Endothelial cell of umbilical vein (primary cell): ENCODE measurements at regions not wholly inside any gene's neighbourhood (a gene's known extent, or its start where the extent isn't known, plus 50 kb on each side); places are given as distances from the start of the nearest gene placed in this dataset.

Experiments used
- BruUV-seq: library from RNA; stranded (reverse); fragments of 400-500 nt; replicated peaks from 2 replicates; lab custom pipeline; 2021; lab: Mats Ljungman, UMichigan
- CTCF ChIA-PET: fragments of 300-600, 350-600 bp; sonication (Branson Sonifier 250); formaldehyde crosslinking; loops from one replicate; lab custom pipeline; 2021; ENCODE audit warnings: antibody characterized with exemption, inconsistent platforms; lab: Charles Lee
- POLR2A ChIA-PET: fragments of 300-600, 350-600 bp; sonication (Branson Sonifier 250); formaldehyde crosslinking; loops from one replicate; lab custom pipeline; 2021; ENCODE audit warnings: antibody characterized with exemption, inconsistent platforms; lab: Charles Lee
- DNase-seq: peaks from one replicate; pipeline ENCODE4 v3.0.0-alpha.2; 2011; ENCODE audit warnings: low read depth, low spot score
- FAIRE-seq: peaks from 2 replicates; lab custom pipeline; 2011; peaks lifted over from hg19 to GRCh38; lab: Jason Lieb, UNC
- H2AFZ ChIP-seq: 2 replicates; pipeline ENCODE4 v1.6.0; 2012; ENCODE audit warnings: low read depth, low read length, control low read depth, inconsistent platforms
- H3K27ac ChIP-seq: 2 replicates; pipeline ENCODE4 v1.5.1; 2011; ENCODE audit warnings: low read depth, mild to moderate bottlenecking, control low read depth, low read length, moderate library complexity; ENCODE audit not compliant: insufficient read depth
- H3K27me3 ChIP-seq, 2 experiments: 2 replicates each; pipeline versions ENCODE4 v1.6.0 to v1.6.1; 2011; ENCODE audit warnings: low read length in 2 of 2, mixed read lengths in 1 of 2; ENCODE audit not compliant: control insufficient read depth in 2 of 2, insufficient read depth in 2 of 2
- H3K36me3 ChIP-seq, 2 experiments: 2 replicates in 1 of 2; 3 replicates in 1 of 2; pipeline ENCODE4 v1.5.1; 2011; ENCODE audit warnings: low read length in 2 of 2, mild to moderate bottlenecking in 1 of 2, moderate library complexity in 1 of 2; ENCODE audit not compliant: control insufficient read depth in 2 of 2, insufficient read depth in 2 of 2; ENCODE audit errors: extremely low read depth in 1 of 2
- H3K4me1 ChIP-seq: 3 replicates; pipeline ENCODE4 v1.5.1; 2011; ENCODE audit warnings: mild to moderate bottlenecking, low read length; ENCODE audit not compliant: control insufficient read depth, insufficient read depth; ENCODE audit errors: extremely low read depth
- H3K4me2 ChIP-seq: 2 replicates; pipeline ENCODE4 v1.6.1; 2011; ENCODE audit warnings: low read length, control low read depth, mixed read lengths; ENCODE audit not compliant: insufficient read depth
- H3K4me3 ChIP-seq, 3 experiments: fragments of 200-600 bp in 1 of 3; sonication (generic), shearing (Covaris generic) in 1 of 3; replicated peaks in 1 of 3; 2 replicates each; pipeline ENCODE4 v1.5.1; 2011 to 2016; ENCODE audit warnings: control low read depth in 3 of 3, low read length in 3 of 3, mild to moderate bottlenecking in 2 of 3, inconsistent platforms in 1 of 3, low read depth in 1 of 3, moderate library complexity in 1 of 3; ENCODE audit not compliant: insufficient read depth in 1 of 3
- H3K79me2 ChIP-seq: 2 replicates; pipeline ENCODE4 v1.6.0; 2012; ENCODE audit warnings: low read length, inconsistent platforms; ENCODE audit not compliant: control insufficient read depth, insufficient read depth
- H3K9ac ChIP-seq: replicated peaks from 2 replicates; pipeline ENCODE3; 2011; ENCODE audit warnings: low read length, control low read depth; ENCODE audit not compliant: insufficient read depth; ENCODE audit errors: extremely low read depth
- H3K9me1 ChIP-seq: replicated peaks from 3 replicates; pipeline ENCODE4 v1.6.0; 2011; ENCODE audit warnings: mild to moderate bottlenecking, low read length; ENCODE audit not compliant: control insufficient read depth, insufficient read depth; ENCODE audit errors: extremely low read depth
- H3K9me3 ChIP-seq: replicated peaks from 2 replicates; pipeline ENCODE4 v1.5.1; 2012; ENCODE audit warnings: low read length, inconsistent platforms; ENCODE audit not compliant: control insufficient read depth, insufficient read depth
- H4K20me1 ChIP-seq: replicated peaks from 2 replicates; pipeline ENCODE3; 2011; ENCODE audit warnings: mild to moderate bottlenecking, low read length; ENCODE audit not compliant: control insufficient read depth, insufficient read depth; ENCODE audit errors: extremely low read depth
- CTCF ChIP-seq, 2 donors: IDR thresholded peaks; 1 replicate in 1 of 2; 2 replicates in 1 of 2; pipeline ENCODE4 v1.5.1; 2011; ENCODE audit warnings: low read length in 2 of 2, mild to moderate bottlenecking in 2 of 2, moderate library complexity in 2 of 2, control low read depth in 1 of 2, inconsistent platforms in 1 of 2, low read depth in 1 of 2; ENCODE audit not compliant: insufficient read depth in 1 of 2; ENCODE audit errors: extremely low read depth in 1 of 2
- FOS ChIP-seq: IDR thresholded peaks from 2 replicates; pipeline ENCODE4 v1.6.1; 2011; ENCODE audit warnings: mild to moderate bottlenecking, low read length, moderate library complexity, borderline replicate concordance; ENCODE audit not compliant: insufficient read depth
- JUN ChIP-seq: IDR thresholded peaks from 2 replicates; pipeline ENCODE4 v1.6.1; 2011; ENCODE audit warnings: borderline replicate concordance, low read depth; ENCODE audit not compliant: insufficient read length, insufficient read depth
- MAX ChIP-seq: IDR thresholded peaks from 2 replicates; pipeline ENCODE4 v1.6.1; 2011; ENCODE audit not compliant: insufficient read depth, insufficient read length
- MYC ChIP-seq: IDR thresholded peaks from one replicate; pipeline ENCODE4 v1.6.1; 2011; ENCODE audit warnings: mild to moderate bottlenecking, low read depth, low read length
- dilution Hi-C: fragments of 300-500 bp; cut with MboI; formaldehyde crosslinking; loops from one replicate; pipeline ENCODE4 v1.15.0; 2019; ENCODE audit warnings: low sequenced_read_pairs; ENCODE audit not compliant: extremely low pct_ligation_motif_present
- intact Hi-C: fragments of 100-400 bp; cut with micrococcal nuclease; formaldehyde crosslinking; loops from one replicate; pipeline ENCODE4 v1.10.0; 2022

GRCh38 chr21:36643374-36644250, 55.3 kb upstream of the SIM2 start:
- Histone ChIP-seq H2AFZ (no peak overlapping the region), H3K79me2 (no peaks in the 10 kb centered on the region), H3K27ac (no peak overlapping the region), H3K4me2 (no peak overlapping the region), H3K9me3 (no peaks in the 10 kb centered on the region), H4K20me1 (no peaks in the 10 kb centered on the region), H3K9ac (no peak overlapping the region), H3K9me1 (no peaks in the 10 kb centered on the region), H3K4me1 (peaks cover 42% of the 10 kb centered on the region), H3K36me3 (no peaks in the 10 kb centered on the region), H3K27me3 (no peaks in the 10 kb centered on the region), H3K4me3 (no peak overlapping the region)
- no TSS peak for BruUV-seq
- dilution Hi-C loops (no loop called here), intact Hi-C loops (loop anchor here (5.0 kb wide), 1 partner anchor 221 kb away; no protein-coding TSS in a partner anchor)
- TF ChIP-seq CTCF (IDR thresholded peaks at IDR 0.05; ENCODE audit: extremely low read depth in 1 of 2, insufficient read depth in 1 of 2, low read depth in 1 of 2, low read length in 2 of 2) (no peak), MAX (no peak), FOS (peak; percentile 67), MYC (no peak), JUN (no peak)
- CTCF ChIA-PET: interaction anchor here (1.0 kb wide), 1 partner anchor 13 kb away, joined by 7 read pairs; no protein-coding TSS in a partner anchor
- DNase-seq (no peak), FAIRE-seq (no peak)
- POLR2A ChIA-PET: no interaction called here
